K562 (cell line): ENCODE measurements at regions not wholly inside any gene's neighbourhood (a gene's known extent, or its start where the extent isn't known, plus 50 kb on each side); places are given as distances from the start of the nearest gene placed in this dataset.

Source experiments
- ATAC-seq: fragments of 200-7000 bp; cut with Tn5 transposase; 3 replicates; pipeline ENCODE4 v1.9.1; 2020; ENCODE audit warnings: moderate library complexity
- BruUV-seq: library from RNA; stranded (reverse); fragments of 400-500 nt; replicated peaks from 2 replicates; lab custom pipeline; 2021; lab: Mats Ljungman, UMichigan
- CTCF ChIA-PET: fragments of 300-600 bp; formaldehyde crosslinking; extraction: SDS; loops from one replicate; lab custom pipeline; 2021; ENCODE audit warnings: low intra/inter-chr PET ratio; lab: Yijun Ruan, JAX
- POLR2A ChIA-PET: fragments of 300-600, 350-650 bp; sonication (Branson Sonifier 250); formaldehyde crosslinking; extraction: SDS; loops from one replicate; lab custom pipeline; 2021; ENCODE audit warnings: antibody characterized with exemption, inconsistent platforms; lab: Yijun Ruan, JAX
- DNase-seq, 4 experiments: peaks; one replicate each; pipeline versions ENCODE4 v3.0.0 to v3.0.0-alpha.2; 2011 to 2018; ENCODE audit warnings: low spot score in 3 of 4, mixed read lengths in 3 of 4; ENCODE audit errors: extremely low read depth in 1 of 4
- FAIRE-seq: peaks from 2 replicates; lab custom pipeline; 2011; peaks lifted over from hg19 to GRCh38; lab: Jason Lieb, UNC
- H2AFZ ChIP-seq: 2 replicates; pipeline ENCODE4 v1.6.0; 2011; ENCODE audit warnings: low read depth, low read length, control low read depth, inconsistent platforms
- H3K27ac ChIP-seq: fragments of 200-600 bp; 3 replicates; pipeline ENCODE4 v1.8.0; 2011; ENCODE audit warnings: low read depth, mild to moderate bottlenecking, control low read depth, inconsistent platforms, low read length, moderate library complexity, mixed read lengths; ENCODE audit errors: extremely low read depth
- H3K27me3 ChIP-seq, 2 experiments: fragments of 300-600 bp in 1 of 2; 2 replicates in 1 of 2; 3 replicates in 1 of 2; pipeline versions ENCODE4 v1.6.0 to v1.8.0; 2011; ENCODE audit warnings: inconsistent platforms in 2 of 2, low read length in 2 of 2, mild to moderate bottlenecking in 1 of 2, mixed read lengths in 1 of 2, moderate library complexity in 1 of 2; ENCODE audit not compliant: control insufficient read depth in 2 of 2, insufficient read depth in 2 of 2
- H3K36me3 ChIP-seq: fragments of 300-600 bp; 3 replicates; pipeline ENCODE4 v1.8.0; 2011; ENCODE audit warnings: mild to moderate bottlenecking, low read length, inconsistent platforms; ENCODE audit not compliant: control insufficient read depth, insufficient read depth
- H3K4me1 ChIP-seq, 2 experiments: fragments of 200-600 bp in 1 of 2; replicated peaks in 1 of 2; 2 replicates in 1 of 2; 3 replicates in 1 of 2; pipeline versions ENCODE4 v1.5.1 to v1.8.0; 2011; ENCODE audit warnings: inconsistent platforms in 2 of 2, low read length in 2 of 2, mild to moderate bottlenecking in 1 of 2, mixed read lengths in 1 of 2, moderate library complexity in 1 of 2; ENCODE audit not compliant: control insufficient read depth in 2 of 2, insufficient read depth in 2 of 2
- H3K4me2 ChIP-seq: 2 replicates; pipeline ENCODE4 v1.6.1; 2011; ENCODE audit warnings: low read length, control low read depth, inconsistent platforms, mixed read lengths; ENCODE audit not compliant: insufficient read depth
- H3K4me3 ChIP-seq: fragments of 200-600 bp; sonication (generic), shearing (Covaris generic); 2 replicates; pipeline ENCODE4 v1.5.1; 2016; ENCODE audit warnings: control low read depth, inconsistent platforms
- H3K79me2 ChIP-seq: fragments of 200-600 bp; 3 replicates; pipeline ENCODE4 v1.8.0; 2011; ENCODE audit warnings: low read length, inconsistent platforms; ENCODE audit not compliant: control insufficient read depth, insufficient read depth
- H3K9ac ChIP-seq, 2 experiments: 2 replicates each; pipeline versions ENCODE4 v1.6.0 to v1.6.1; 2011; ENCODE audit warnings: low read depth in 2 of 2, low read length in 2 of 2, control low read depth in 1 of 2, inconsistent platforms in 1 of 2, mild to moderate bottlenecking in 1 of 2, mixed read lengths in 1 of 2; ENCODE audit not compliant: insufficient read depth in 1 of 2
- H3K9me1 ChIP-seq: one replicate; pipeline ENCODE4 v1.6.0; 2011; ENCODE audit warnings: inconsistent platforms, mild to moderate bottlenecking, low read length, moderate library complexity; ENCODE audit not compliant: control insufficient read depth, insufficient read depth
- H3K9me3 ChIP-seq: replicated peaks from 2 replicates; pipeline ENCODE4 v1.5.1; 2011; ENCODE audit warnings: low read depth, low read length, inconsistent platforms; ENCODE audit not compliant: control insufficient read depth, insufficient read depth
- H4K20me1 ChIP-seq: replicated peaks from 2 replicates; pipeline ENCODE4 v1.6.1; 2011; ENCODE audit warnings: low read length, inconsistent platforms, mixed read lengths; ENCODE audit not compliant: control insufficient read depth, insufficient read depth
- ELF1 ChIP-seq: fragments of 200-800 bp; sonication (Bioruptor generic); IDR thresholded peaks from 2 replicates; pipeline ENCODE4 v1.6.1; 2016; ENCODE audit warnings: missing genetic modification characterization, missing compliant biosample characterization
- ETV1 ChIP-seq: fragments of 450-650 bp; conservative IDR thresholded peaks from 2 replicates; pipeline ENCODE4 v1.6.1; 2016; ENCODE audit warnings: missing genetic modification characterization, control low read depth, low read depth, missing compliant biosample characterization
- SIN3B ChIP-seq: fragments of 450-650 bp; IDR thresholded peaks from 2 replicates; pipeline ENCODE4 v1.6.1; 2017; ENCODE audit warnings: low read depth, mild to moderate bottlenecking, moderate library complexity
- YY1 ChIP-seq, 3 experiments: IDR thresholded peaks; 2 replicates each; pipeline ENCODE4 v1.6.1; 2011; ENCODE audit warnings: low read length in 2 of 3, mild to moderate bottlenecking in 2 of 3, moderate library complexity in 2 of 3, borderline replicate concordance in 1 of 3, control low read depth in 1 of 3, low read depth in 1 of 3; ENCODE audit not compliant: insufficient read depth in 3 of 3, insufficient replicate concordance in 2 of 3, control insufficient read depth in 1 of 3, insufficient read length in 1 of 3; ENCODE audit errors: extremely low read depth in 1 of 3
- in situ Hi-C: fragments of 300-500 bp; cut with MboI; formaldehyde crosslinking; loops from 4 replicates; pipeline ENCODE4 v1.15.0; 2018; ENCODE audit warnings: inconsistent platforms, mixed read lengths
- intact Hi-C: fragments of 100-400 bp; cut with micrococcal nuclease; formaldehyde crosslinking; loops from 2 replicates; pipeline ENCODE4 v1.14.2; 2022
- TF ChIP-seq, protein P1 (sequence below), 3 experiments: IDR thresholded peaks in 2 of 3; conservative IDR thresholded peaks in 1 of 3; 2 replicates each; pipeline ENCODE4 v1.5.1; 2011 to 2012; ENCODE audit warnings: low read length in 3 of 3, mild to moderate bottlenecking in 3 of 3, control low read depth in 2 of 3, improper control_type of control experiment in 1 of 3, inconsistent platforms in 1 of 3, low read depth in 1 of 3, mixed read lengths in 1 of 3, moderate library complexity in 1 of 3; ENCODE audit not compliant: insufficient read depth in 2 of 3

DNA sequence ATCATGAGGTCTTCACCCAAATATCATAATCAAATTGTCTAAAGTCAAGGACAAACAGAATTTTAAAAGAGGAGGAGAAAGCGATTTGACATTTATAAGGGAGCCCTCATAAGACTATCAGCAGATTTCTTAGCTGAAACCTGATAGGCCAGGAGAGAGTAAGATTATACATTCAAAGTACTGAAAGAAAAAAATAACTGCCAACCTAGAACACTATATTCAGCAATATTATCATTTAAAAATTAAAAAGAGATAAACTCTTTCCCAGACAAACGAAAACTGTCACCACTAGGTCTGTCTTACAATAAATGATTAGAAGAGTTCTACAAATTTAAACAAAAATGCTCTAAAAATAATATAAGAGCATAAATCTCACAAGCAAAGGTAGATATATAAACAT is 154.1 kb upstream of the TMEM106B start (continued):
- TF ChIP-seq YY1 (IDR thresholded peaks at IDR 0.05; ENCODE audit: borderline replicate concordance in 1 of 3, control insufficient read depth in 1 of 3, extremely low read depth in 1 of 3, insufficient read depth in 3 of 3, insufficient read length in 1 of 3, insufficient replicate concordance in 2 of 3, low read depth in 1 of 3, low read length in 2 of 3) (no peak), SIN3B (no peak)

GRCh38 chr7:12062062-12062461 is 149.0 kb upstream of the TMEM106B start:
- in situ Hi-C loops, result loop anchor here (5.0 to 25.0 kb wide), 2 partner anchors 430 to 550 kb away; no protein-coding TSS in a partner anchor
- CTCF ChIA-PET, result no interaction called here

More at GRCh38 chr7:12062062-12062461, 149.0 kb upstream of the TMEM106B start:
- H2AFZ ChIP-seq, result no peak overlapping the region
- no peak overlapping the region for H3K9ac ChIP-seq
- no peaks in the 10 kb centered on the region for H4K20me1 ChIP-seq
- TF ChIP-seq ELF1 (no peak), ETV1 (tag) (no peak)
- TF ChIP-seq, protein P1, sequence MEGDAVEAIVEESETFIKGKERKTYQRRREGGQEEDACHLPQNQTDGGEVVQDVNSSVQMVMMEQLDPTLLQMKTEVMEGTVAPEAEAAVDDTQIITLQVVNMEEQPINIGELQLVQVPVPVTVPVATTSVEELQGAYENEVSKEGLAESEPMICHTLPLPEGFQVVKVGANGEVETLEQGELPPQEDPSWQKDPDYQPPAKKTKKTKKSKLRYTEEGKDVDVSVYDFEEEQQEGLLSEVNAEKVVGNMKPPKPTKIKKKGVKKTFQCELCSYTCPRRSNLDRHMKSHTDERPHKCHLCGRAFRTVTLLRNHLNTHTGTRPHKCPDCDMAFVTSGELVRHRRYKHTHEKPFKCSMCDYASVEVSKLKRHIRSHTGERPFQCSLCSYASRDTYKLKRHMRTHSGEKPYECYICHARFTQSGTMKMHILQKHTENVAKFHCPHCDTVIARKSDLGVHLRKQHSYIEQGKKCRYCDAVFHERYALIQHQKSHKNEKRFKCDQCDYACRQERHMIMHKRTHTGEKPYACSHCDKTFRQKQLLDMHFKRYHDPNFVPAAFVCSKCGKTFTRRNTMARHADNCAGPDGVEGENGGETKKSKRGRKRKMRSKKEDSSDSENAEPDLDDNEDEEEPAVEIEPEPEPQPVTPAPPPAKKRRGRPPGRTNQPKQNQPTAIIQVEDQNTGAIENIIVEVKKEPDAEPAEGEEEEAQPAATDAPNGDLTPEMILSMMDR (IDR thresholded peaks at IDR 0.05 in 2 of 3, conservative IDR thresholded peaks at IDR 0.05 in 1 of 3; ENCODE audit: insufficient read depth in 2 of 3, low read depth in 1 of 3, low read length in 3 of 3), result peak in 2 of 3 experiments; percentile 12 to 34; a peak in 2 of 6 replicates
- TF ChIP-seq, all 486 proteins: peak for 1
- Histone ChIP-seq H3K36me3 (no peaks in the 10 kb centered on the region), H3K9me1 (no peaks in the 10 kb centered on the region), H3K79me2 (no peaks in the 10 kb centered on the region), H3K4me3 (no peak overlapping the region), H3K27ac (no peak overlapping the region), H3K9me3 (no peaks in the 10 kb centered on the region), H3K27me3 (no peaks in the 10 kb centered on the region), H3K4me1 (no peaks in the 10 kb centered on the region), H3K4me2 (no peak overlapping the region)
- no TSS peak for BruUV-seq
- FAIRE-seq, result no peak
- peak; percentile 51; the same call in 1 of the 3 replicates for ATAC-seq
- DNase-seq, result peak in 2 of 4 experiments; percentile 3 to 5
- intact Hi-C loops, result loop anchor here (10.0 kb wide), 1 partner anchor 637 kb away; no protein-coding TSS in a partner anchor
- POLR2A ChIA-PET, result interaction anchor here (0.9 kb wide), 1 partner anchor 81 kb away, joined by 3 read pairs; no protein-coding TSS in a partner anchor
